ENCODE measurements at regions not wholly inside any gene's neighbourhood (a gene's known extent, or its start where the extent isn't known, plus 50 kb on each side); places are given as distances from the start of the nearest gene placed in this dataset.

DNA sequence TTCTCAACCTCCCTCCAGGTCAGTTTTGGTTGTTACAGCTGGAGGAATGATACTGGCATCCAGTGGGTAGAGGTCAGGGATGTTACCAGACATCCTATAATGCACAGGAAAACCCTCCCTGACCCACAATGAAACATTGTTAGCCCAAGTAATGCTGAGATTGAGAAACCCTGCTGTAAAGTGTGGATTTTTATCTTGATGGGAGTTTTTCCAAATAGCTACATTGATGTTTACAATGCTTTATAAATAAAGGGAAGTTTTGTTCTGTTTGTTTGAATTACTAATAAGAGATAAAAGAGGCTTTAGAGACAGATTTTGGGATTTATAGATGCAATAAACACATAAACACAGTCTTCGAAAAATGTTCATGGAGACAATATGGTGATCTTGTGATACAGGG lies 194.0 kb upstream of the NUDT6 start:
- FAIRE-seq = no peak
- dilution Hi-C loops (cut with MboI; ENCODE audit: extremely low pct_ligation_motif_present, low sequenced_read_pairs) = no loop called here

GRCh38 chr4:123120473-123120872 lies 198.1 kb upstream of the NUDT6 start:
- Histone ChIP-seq H3K4me1 (ENCODE audit: control insufficient read depth, extremely low read depth, insufficient read depth, low read length) (peaks cover 10% of the 10 kb centered on the region), H2AFZ (ENCODE audit: control insufficient read depth, low read length) (no peak overlapping the region), H3K9ac (ENCODE audit: control insufficient read depth, extremely low read depth, insufficient read depth, low read length) (no peak overlapping the region), H4K20me1 (ENCODE audit: control insufficient read depth, extremely low read depth, insufficient read depth, low read length) (no peaks in the 10 kb centered on the region), H3K36me3 (ENCODE audit: control insufficient read depth in 2 of 2, extremely low read depth in 1 of 2, insufficient read depth in 2 of 2, low read length in 2 of 2) (no peaks in the 10 kb centered on the region), H3K79me2 (ENCODE audit: control insufficient read depth, insufficient read depth, low read length) (no peaks in the 10 kb centered on the region), H3K9me1 (ENCODE audit: control insufficient read depth, extremely low read depth, insufficient read depth, low read length) (no peaks in the 10 kb centered on the region), H3K27ac (ENCODE audit: control insufficient read depth, insufficient read depth, low read length) (peak overlapping the region; percentile 47), H3K9me3 (ENCODE audit: control insufficient read depth, low read depth, low read length) (no peaks in the 10 kb centered on the region), H3K4me2 (ENCODE audit: control insufficient read depth, extremely low read depth, insufficient read depth, low read depth, low read length) (no peak overlapping the region), H3K4me3 (ENCODE audit: control insufficient read depth in 2 of 3, extremely low read depth in 1 of 3, insufficient read depth in 2 of 3, low read depth in 1 of 3, low read length in 3 of 3) (no peak overlapping the region), H3K27me3 (ENCODE audit: control insufficient read depth, extremely low read depth, insufficient read depth, low read length) (no peaks in the 10 kb centered on the region)
- dilution Hi-C loops (cut with MboI; ENCODE audit: extremely low pct_ligation_motif_present, low sequenced_read_pairs) = no loop called here
- DNase-seq (ENCODE audit: low read depth, low spot score) = no peak
- TF ChIP-seq, protein P1, sequence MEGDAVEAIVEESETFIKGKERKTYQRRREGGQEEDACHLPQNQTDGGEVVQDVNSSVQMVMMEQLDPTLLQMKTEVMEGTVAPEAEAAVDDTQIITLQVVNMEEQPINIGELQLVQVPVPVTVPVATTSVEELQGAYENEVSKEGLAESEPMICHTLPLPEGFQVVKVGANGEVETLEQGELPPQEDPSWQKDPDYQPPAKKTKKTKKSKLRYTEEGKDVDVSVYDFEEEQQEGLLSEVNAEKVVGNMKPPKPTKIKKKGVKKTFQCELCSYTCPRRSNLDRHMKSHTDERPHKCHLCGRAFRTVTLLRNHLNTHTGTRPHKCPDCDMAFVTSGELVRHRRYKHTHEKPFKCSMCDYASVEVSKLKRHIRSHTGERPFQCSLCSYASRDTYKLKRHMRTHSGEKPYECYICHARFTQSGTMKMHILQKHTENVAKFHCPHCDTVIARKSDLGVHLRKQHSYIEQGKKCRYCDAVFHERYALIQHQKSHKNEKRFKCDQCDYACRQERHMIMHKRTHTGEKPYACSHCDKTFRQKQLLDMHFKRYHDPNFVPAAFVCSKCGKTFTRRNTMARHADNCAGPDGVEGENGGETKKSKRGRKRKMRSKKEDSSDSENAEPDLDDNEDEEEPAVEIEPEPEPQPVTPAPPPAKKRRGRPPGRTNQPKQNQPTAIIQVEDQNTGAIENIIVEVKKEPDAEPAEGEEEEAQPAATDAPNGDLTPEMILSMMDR (optimal IDR thresholded peaks at IDR 0.05 in 1 of 3, IDR thresholded peaks at IDR 0.05 in 1 of 3, conservative IDR thresholded peaks at IDR 0.05 in 1 of 3; ENCODE audit: extremely low read depth in 1 of 3, insufficient read depth in 2 of 3, low read length in 3 of 3) = no peak
- no peak for TF ChIP-seq EZH2 (IDR thresholded peaks at IDR 0.05; ENCODE audit: low read length)
- FAIRE-seq = no peak

More for the DNA sequence above, 194.0 kb upstream of the NUDT6 start:
- TF ChIP-seq, protein P1 (optimal IDR thresholded peaks at IDR 0.05 in 1 of 3, IDR thresholded peaks at IDR 0.05 in 1 of 3, conservative IDR thresholded peaks at IDR 0.05 in 1 of 3; ENCODE audit: extremely low read depth in 1 of 3, insufficient read depth in 2 of 3, low read length in 3 of 3) = no peak
- TF ChIP-seq EZH2 (IDR thresholded peaks at IDR 0.05; ENCODE audit: low read length) = no peak
- Histone ChIP-seq H3K9me3 (ENCODE audit: control insufficient read depth, low read depth, low read length) (peaks cover 6% of the 10 kb centered on the region), H3K9ac (ENCODE audit: control insufficient read depth, extremely low read depth, insufficient read depth, low read length) (no peak overlapping the region), H4K20me1 (ENCODE audit: control insufficient read depth, extremely low read depth, insufficient read depth, low read length) (no peaks in the 10 kb centered on the region), H3K27me3 (ENCODE audit: control insufficient read depth, extremely low read depth, insufficient read depth, low read length) (no peaks in the 10 kb centered on the region), H3K4me2 (ENCODE audit: control insufficient read depth, extremely low read depth, insufficient read depth, low read depth, low read length) (no peak overlapping the region), H3K36me3 (ENCODE audit: control insufficient read depth in 2 of 2, extremely low read depth in 1 of 2, insufficient read depth in 2 of 2, low read length in 2 of 2) (peaks cover 0 to 2% of the 10 kb centered on the region in 2 experiments), H3K27ac (ENCODE audit: control insufficient read depth, insufficient read depth, low read length) (no peak overlapping the region), H2AFZ (ENCODE audit: control insufficient read depth, low read length) (no peak overlapping the region), H3K4me3 (ENCODE audit: control insufficient read depth in 2 of 3, extremely low read depth in 1 of 3, insufficient read depth in 2 of 3, low read depth in 1 of 3, low read length in 3 of 3) (no peak overlapping the region), H3K79me2 (ENCODE audit: control insufficient read depth, insufficient read depth, low read length) (no peaks in the 10 kb centered on the region), H3K9me1 (ENCODE audit: control insufficient read depth, extremely low read depth, insufficient read depth, low read length) (no peaks in the 10 kb centered on the region), H3K4me1 (ENCODE audit: control insufficient read depth, extremely low read depth, insufficient read depth, low read length) (peaks cover 4% of the 10 kb centered on the region)
- DNase-seq (ENCODE audit: low read depth, low spot score) = no peak

Measured in keratinocyte (primary cell).